Ascending aorta (tissue), 2 donors: ENCODE measurements at regions not wholly inside any gene's neighbourhood (a gene's known extent, or its start where the extent isn't known, plus 50 kb on each side); places are given as distances from the start of the nearest gene placed in this dataset.

Experiments used
- DNase-seq, 2 donors: peaks; one replicate each; pipeline ENCODE4 v3.0.0-alpha.2; 2019; ENCODE audit warnings: low spot score in 2 of 2
- H3K27ac ChIP-seq, 2 donors: fragments of 200-600 bp; sonication (generic); one replicate each; pipeline ENCODE4 v1.5.1; 2016 to 2017; ENCODE audit warnings: mild to moderate bottlenecking in 1 of 2
- H3K27me3 ChIP-seq: fragments of 200-600 bp; sonication (generic); one replicate; pipeline ENCODE4 v1.5.1; 2017
- H3K36me3 ChIP-seq, 2 donors: fragments of 200-600 bp; sonication (generic); one replicate each; pipeline ENCODE4 v1.5.1; 2016
- H3K4me1 ChIP-seq, 2 donors: fragments of 200-600 bp; sonication (generic); one replicate each; pipeline ENCODE4 v1.5.1; 2016 to 2017; ENCODE audit warnings: mild to moderate bottlenecking in 1 of 2
- H3K4me3 ChIP-seq, 2 donors: fragments of 200-600 bp; sonication (generic); one replicate each; pipeline ENCODE4 v1.5.1; 2016 to 2017; ENCODE audit warnings: mild to moderate bottlenecking in 1 of 2
- H3K9me3 ChIP-seq, 2 donors: fragments of 200-600 bp; sonication (generic); one replicate each; pipeline ENCODE4 v1.5.1; 2016
- intact Hi-C: fragments of 100-400 bp; cut with DNase I; formaldehyde crosslinking; loops from one replicate; pipeline ENCODE4 v1.15.1; 2023
- TF ChIP-seq, protein P1 (sequence below), 3 experiments: fragments of 200-600 bp in 2 of 3; fragments of 450-650 bp in 1 of 3; sonication (generic) in 2 of 3; IDR thresholded peaks; one replicate each; pipeline ENCODE4 v1.5.1; 2016 to 2019; ENCODE audit warnings: antibody characterized with exemption in 3 of 3, mild to moderate bottlenecking in 1 of 3, moderate library complexity in 1 of 3

DNA sequence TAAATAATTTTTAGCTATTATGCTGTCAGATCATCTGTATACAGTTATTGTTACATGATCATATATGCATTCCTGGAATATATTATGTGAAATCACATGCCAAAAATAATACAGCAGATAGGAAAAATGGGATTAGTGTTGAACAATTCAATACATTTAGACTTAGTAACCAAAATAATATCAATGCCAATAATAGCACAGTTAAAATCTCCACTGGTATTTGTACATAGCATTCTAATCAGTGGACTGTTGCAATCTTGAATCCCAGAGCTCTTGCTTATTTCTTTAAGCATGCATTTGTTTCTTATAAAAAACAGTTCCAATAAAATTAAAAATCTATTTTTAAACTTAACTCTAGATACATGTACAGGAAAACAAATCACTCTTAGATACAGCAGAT is 2772.2 kb downstream of the PCDH9 start:
- Histone ChIP-seq H3K27me3 (no peaks in the 10 kb centered on the region), H3K27ac (no peak overlapping the region), H3K9me3 (no peaks in the 10 kb centered on the region), H3K4me1 (no peaks in the 10 kb centered on the region), H3K4me3 (no peak overlapping the region), H3K36me3 (no peaks in the 10 kb centered on the region)
- TF ChIP-seq, protein P1, sequence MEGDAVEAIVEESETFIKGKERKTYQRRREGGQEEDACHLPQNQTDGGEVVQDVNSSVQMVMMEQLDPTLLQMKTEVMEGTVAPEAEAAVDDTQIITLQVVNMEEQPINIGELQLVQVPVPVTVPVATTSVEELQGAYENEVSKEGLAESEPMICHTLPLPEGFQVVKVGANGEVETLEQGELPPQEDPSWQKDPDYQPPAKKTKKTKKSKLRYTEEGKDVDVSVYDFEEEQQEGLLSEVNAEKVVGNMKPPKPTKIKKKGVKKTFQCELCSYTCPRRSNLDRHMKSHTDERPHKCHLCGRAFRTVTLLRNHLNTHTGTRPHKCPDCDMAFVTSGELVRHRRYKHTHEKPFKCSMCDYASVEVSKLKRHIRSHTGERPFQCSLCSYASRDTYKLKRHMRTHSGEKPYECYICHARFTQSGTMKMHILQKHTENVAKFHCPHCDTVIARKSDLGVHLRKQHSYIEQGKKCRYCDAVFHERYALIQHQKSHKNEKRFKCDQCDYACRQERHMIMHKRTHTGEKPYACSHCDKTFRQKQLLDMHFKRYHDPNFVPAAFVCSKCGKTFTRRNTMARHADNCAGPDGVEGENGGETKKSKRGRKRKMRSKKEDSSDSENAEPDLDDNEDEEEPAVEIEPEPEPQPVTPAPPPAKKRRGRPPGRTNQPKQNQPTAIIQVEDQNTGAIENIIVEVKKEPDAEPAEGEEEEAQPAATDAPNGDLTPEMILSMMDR (IDR thresholded peaks at IDR 0.05), result no peak
- no peak for DNase-seq
- intact Hi-C loops, result no loop called here

DNA sequence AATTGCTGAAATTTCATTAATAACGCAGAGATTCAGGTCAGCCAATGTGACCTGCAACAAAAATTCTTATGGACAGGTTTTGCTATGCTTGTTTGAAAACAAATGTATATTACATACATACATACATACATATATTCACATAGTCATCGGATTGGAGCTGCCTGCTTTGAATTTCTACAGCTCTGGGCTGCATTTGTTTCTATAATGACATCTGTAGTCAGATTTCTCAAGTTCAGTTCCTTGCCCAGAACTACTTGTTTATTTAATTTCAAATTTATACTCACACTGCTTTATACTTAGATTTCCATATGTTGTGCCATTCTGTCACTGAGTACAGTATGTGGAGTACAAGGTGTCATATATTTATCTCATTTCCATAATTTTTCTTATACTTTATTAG is 2775.0 kb downstream of the PCDH9 start:
- H3K4me3 ChIP-seq, result no peak overlapping the region
- no peaks in the 10 kb centered on the region for H3K36me3 ChIP-seq
- H3K27me3 ChIP-seq, result no peaks in the 10 kb centered on the region
- DNase-seq, result no peak
- H3K4me1 ChIP-seq, result no peaks in the 10 kb centered on the region
- TF ChIP-seq, protein P1 (IDR thresholded peaks at IDR 0.05), result no peak
- H3K27ac ChIP-seq, result no peak overlapping the region
- no peaks in the 10 kb centered on the region for H3K9me3 ChIP-seq
- intact Hi-C loops, result no loop called here

DNA sequence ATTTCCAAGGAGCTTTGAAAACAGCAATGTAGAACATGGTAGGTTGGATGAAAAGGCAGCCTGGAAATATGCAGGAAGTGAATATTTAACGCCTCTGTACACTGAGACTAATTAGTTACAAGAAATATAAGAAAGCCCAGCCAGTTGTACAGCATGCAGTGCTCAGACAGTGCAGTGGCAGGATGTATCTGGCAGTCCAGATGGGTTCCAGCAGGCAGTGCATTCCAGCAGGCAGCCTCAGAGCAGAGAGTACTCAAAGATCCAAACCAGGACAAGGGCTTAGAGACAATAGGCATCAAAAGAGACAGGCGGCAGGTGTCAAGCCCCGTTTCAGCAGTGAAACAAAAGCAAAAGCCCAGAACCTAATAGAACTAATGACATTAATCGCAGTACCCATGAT is 2776.3 kb downstream of the PCDH9 start:
- Histone ChIP-seq H3K36me3 (no peaks in the 10 kb centered on the region), H3K27ac (no peak overlapping the region)
- intact Hi-C loops, result no loop called here

DNA sequence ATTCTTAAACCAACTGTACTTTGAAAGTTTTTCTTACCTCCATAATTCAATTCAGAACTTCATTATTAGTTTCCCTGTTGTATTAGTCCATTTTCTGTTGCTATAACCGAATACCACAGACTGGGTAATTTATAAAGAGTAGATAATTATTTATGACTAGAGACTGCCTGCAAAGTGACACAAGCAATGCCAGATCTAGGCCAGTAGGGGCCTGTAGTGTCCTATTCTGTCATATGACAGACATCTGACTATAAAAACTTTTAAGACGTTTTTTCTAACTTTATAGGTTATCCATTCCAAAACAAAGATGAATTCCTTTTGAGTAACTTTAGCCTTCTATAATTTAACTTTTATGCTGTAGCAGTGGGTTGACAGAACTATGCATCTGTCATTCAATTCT is 2783.8 kb downstream of the PCDH9 start:
- Histone ChIP-seq H3K36me3 (no peaks in the 10 kb centered on the region), H3K27me3 (no peaks in the 10 kb centered on the region), H3K9me3 (no peaks in the 10 kb centered on the region), H3K27ac (no peak overlapping the region), H3K4me3 (no peak overlapping the region), H3K4me1 (no peaks in the 10 kb centered on the region)
- no peak for DNase-seq
- intact Hi-C loops, result no loop called here
- TF ChIP-seq, protein P1 (IDR thresholded peaks at IDR 0.05), result no peak

More for the DNA sequence above, 2776.3 kb downstream of the PCDH9 start:
- no peak for DNase-seq
- TF ChIP-seq, protein P1 (IDR thresholded peaks at IDR 0.05), result no peak
- no peaks in the 10 kb centered on the region for H3K27me3 ChIP-seq
- no peak overlapping the region for H3K4me3 ChIP-seq
- no peaks in the 10 kb centered on the region for H3K4me1 ChIP-seq
- H3K9me3 ChIP-seq, result no peaks in the 10 kb centered on the region

DNA sequence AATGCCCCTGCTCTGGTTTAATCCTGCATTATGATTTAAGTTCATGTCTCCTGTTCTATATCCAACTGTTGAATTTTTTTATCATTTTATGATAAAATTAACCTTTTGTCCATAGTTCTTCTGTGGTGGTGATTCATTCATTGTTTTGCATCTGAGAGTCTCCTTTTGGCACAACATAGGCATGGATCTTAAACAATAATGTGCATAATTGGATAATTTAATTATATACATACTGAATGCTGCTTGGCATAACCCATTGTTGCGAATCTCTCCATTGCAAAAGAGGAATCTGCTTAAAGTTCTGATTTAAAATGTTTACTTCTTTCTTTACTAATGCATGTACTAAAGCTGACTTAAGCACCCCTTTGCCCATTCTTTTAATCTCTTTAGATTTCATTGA is 2788.4 kb downstream of the PCDH9 start:
- no peaks in the 10 kb centered on the region for H3K27me3 ChIP-seq
- no peaks in the 10 kb centered on the region for H3K9me3 ChIP-seq
- TF ChIP-seq, protein P1 (IDR thresholded peaks at IDR 0.05), result no peak
- no peak overlapping the region for H3K27ac ChIP-seq
- no peak overlapping the region for H3K4me3 ChIP-seq
- no peaks in the 10 kb centered on the region for H3K36me3 ChIP-seq
- intact Hi-C loops, result no loop called here
- no peaks in the 10 kb centered on the region for H3K4me1 ChIP-seq
- no peak for DNase-seq

DNA sequence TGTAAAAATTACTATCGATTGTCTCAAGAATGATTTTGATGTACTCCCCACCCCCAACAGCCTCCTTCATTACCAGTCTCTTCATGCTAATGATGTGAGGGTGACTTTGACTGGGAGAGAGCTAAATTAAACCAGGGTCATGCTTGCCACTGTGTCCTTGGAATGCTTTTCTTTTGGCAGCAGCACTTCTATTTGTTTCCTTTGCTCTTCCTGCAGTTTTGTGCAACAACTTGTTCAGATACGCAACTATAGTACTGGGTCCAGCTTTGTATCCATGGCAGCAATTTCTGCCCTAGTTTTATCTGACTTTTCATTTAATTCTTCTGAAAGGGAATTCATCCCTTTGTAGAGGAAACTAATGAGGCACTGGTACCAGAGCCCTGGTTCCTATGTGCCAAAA is 2792.1 kb downstream of the PCDH9 start:
- TF ChIP-seq, protein P1 (IDR thresholded peaks at IDR 0.05), result no peak
- H3K4me3 ChIP-seq, result no peak overlapping the region
- intact Hi-C loops, result no loop called here
- H3K4me1 ChIP-seq, result no peaks in the 10 kb centered on the region
- H3K36me3 ChIP-seq, result no peaks in the 10 kb centered on the region
- no peak overlapping the region for H3K27ac ChIP-seq
- DNase-seq, result no peak
- no peaks in the 10 kb centered on the region for H3K9me3 ChIP-seq
- H3K27me3 ChIP-seq, result no peaks in the 10 kb centered on the region
